ENCODE measurements at regions not wholly inside any gene's neighbourhood (a gene's known extent, or its start where the extent isn't known, plus 50 kb on each side); places are given as distances from the start of the nearest gene placed in this dataset.

- WGBS = 85% methylated on average over 4 of the region's 4 CpGs
- no peaks in the 10 kb centered on the region for H3K4me1 ChIP-seq (ENCODE audit: control insufficient read depth in 2 of 2, insufficient read depth in 2 of 2, low read length in 2 of 2)
- no peaks in the 10 kb centered on the region for H3K36me3 ChIP-seq (ENCODE audit: control insufficient read depth in 2 of 2, insufficient read depth in 2 of 2, low read length in 1 of 2)
- DNase-seq (ENCODE audit: low read depth in 6 of 9, low spot score in 9 of 9) = no peak
- no peaks in the 10 kb centered on the region for H3K9me3 ChIP-seq (ENCODE audit: control insufficient read depth in 2 of 2, insufficient read depth in 1 of 2, low read length in 1 of 2)
- no peak overlapping the region for H3K4me3 ChIP-seq (ENCODE audit: low read length in 2 of 2)
- no peaks in the 10 kb centered on the region for H3K27me3 ChIP-seq (ENCODE audit: control insufficient read depth in 2 of 2, insufficient read depth in 1 of 2, low read length in 1 of 2)
- H3K27ac ChIP-seq (ENCODE audit: low read depth in 1 of 2, low read length in 1 of 2) = no peak overlapping the region
These were observed 50.7 kb upstream of the FREM1 start for GRCh38 chr9:14960881-14961280.

Data from thymus (tissue), 11 donors.